Parathyroid adenoma (tissue), 2 donors: ENCODE measurements at regions not wholly inside any gene's neighbourhood (a gene's known extent, or its start where the extent isn't known, plus 50 kb on each side); places are given as distances from the start of the nearest gene placed in this dataset.

Source experiments
- H2AFZ ChIP-seq: fragments of 300-600 bp; sonication (generic); one replicate; pipeline ENCODE4 v1.7.0; 2017; ENCODE audit warnings: antibody characterized with exemption, mild to moderate bottlenecking
- H3K27ac ChIP-seq: fragments of 300-600 bp; sonication (generic); one replicate; pipeline ENCODE4 v1.7.0; 2017
- H3K27me3 ChIP-seq: fragments of 300-600 bp; sonication (generic); one replicate; pipeline ENCODE4 v1.7.0; 2017; ENCODE audit warnings: low read length; ENCODE audit not compliant: control insufficient read depth, insufficient read depth
- H3K36me3 ChIP-seq: fragments of 300-600 bp; sonication (generic); one replicate; pipeline ENCODE4 v1.7.0; 2017; ENCODE audit warnings: low read length; ENCODE audit not compliant: control insufficient read depth, insufficient read depth
- H3K4me1 ChIP-seq: fragments of 300-600 bp; sonication (generic); one replicate; pipeline ENCODE4 v1.7.0; 2017; ENCODE audit warnings: control low read depth
- H3K4me2 ChIP-seq: fragments of 300-600 bp; sonication (generic); one replicate; pipeline ENCODE4 v1.7.0; 2017; ENCODE audit warnings: low read length
- H3K4me3 ChIP-seq: fragments of 300-600 bp; sonication (generic); one replicate; pipeline ENCODE4 v1.7.0; 2017; ENCODE audit warnings: low read depth, low read length
- H3K79me2 ChIP-seq: fragments of 300-600 bp; sonication (generic); one replicate; pipeline ENCODE4 v1.7.0; 2017; ENCODE audit warnings: control low read depth
- H3K9ac ChIP-seq: fragments of 300-600 bp; sonication (generic); one replicate; pipeline ENCODE4 v1.7.0; 2017; ENCODE audit warnings: mild to moderate bottlenecking
- H3K9me3 ChIP-seq: fragments of 300-600 bp; sonication (generic); one replicate; pipeline ENCODE4 v1.7.0; 2017; ENCODE audit warnings: low read length; ENCODE audit not compliant: control insufficient read depth
- CTCF ChIP-seq: fragments of 300-600 bp; sonication (generic); IDR thresholded peaks from one replicate; pipeline ENCODE4 v1.7.0; 2017; ENCODE audit warnings: antibody characterized with exemption, mild to moderate bottlenecking
- donor health status: primary hyperparathyroidism.

- H3K27me3 ChIP-seq = no peaks in the 10 kb centered on the region
- no peaks in the 10 kb centered on the region for H3K36me3 ChIP-seq
- H3K9me3 ChIP-seq = no peaks in the 10 kb centered on the region
- no peak overlapping the region for H3K27ac ChIP-seq
- H3K4me2 ChIP-seq = no peak overlapping the region
- no peaks in the 10 kb centered on the region for H3K4me1 ChIP-seq
- no peak overlapping the region for H3K9ac ChIP-seq
- no peak overlapping the region for H2AFZ ChIP-seq
- TF ChIP-seq CTCF = no peak
- no peak overlapping the region for H3K4me3 ChIP-seq
- no peaks in the 10 kb centered on the region for H3K79me2 ChIP-seq
These were observed 533.7 kb downstream of the LIG4 start for GRCh38 chr13:107681600-107681999.

GRCh38 chr13:107680115-107680514, 535.2 kb downstream of the LIG4 start:
- Histone ChIP-seq H3K4me3 (no peak overlapping the region), H3K27me3 (no peaks in the 10 kb centered on the region), H2AFZ (no peak overlapping the region), H3K36me3 (no peaks in the 10 kb centered on the region), H3K4me1 (no peaks in the 10 kb centered on the region), H3K79me2 (no peaks in the 10 kb centered on the region), H3K9me3 (no peaks in the 10 kb centered on the region), H3K27ac (no peak overlapping the region), H3K4me2 (no peak overlapping the region), H3K9ac (no peak overlapping the region)
- no peak for TF ChIP-seq CTCF

- Histone ChIP-seq H3K4me1 (no peaks in the 10 kb centered on the region), H3K27me3 (no peaks in the 10 kb centered on the region), H3K9me3 (no peaks in the 10 kb centered on the region), H3K27ac (no peak overlapping the region), H3K4me2 (no peak overlapping the region), H3K9ac (no peak overlapping the region), H3K79me2 (no peaks in the 10 kb centered on the region), H3K4me3 (no peak overlapping the region), H3K36me3 (no peaks in the 10 kb centered on the region), H2AFZ (no peak overlapping the region)
- peak; percentile 33 for TF ChIP-seq CTCF
These were observed 537.2 kb downstream of the LIG4 start for GRCh38 chr13:107678075-107678689.

GRCh38 chr13:107675847-107676550, 539.3 kb downstream of the LIG4 start:
- Histone ChIP-seq H3K4me2 (no peak overlapping the region), H3K9me3 (no peaks in the 10 kb centered on the region), H3K9ac (no peak overlapping the region), H2AFZ (no peak overlapping the region), H3K4me1 (no peaks in the 10 kb centered on the region), H3K36me3 (no peaks in the 10 kb centered on the region), H3K4me3 (no peak overlapping the region), H3K27me3 (no peaks in the 10 kb centered on the region), H3K27ac (no peak overlapping the region), H3K79me2 (no peaks in the 10 kb centered on the region)
- TF ChIP-seq CTCF = no peak
